ENCODE measurements at regions not wholly inside any gene's neighbourhood (a gene's known extent, or its start where the extent isn't known, plus 50 kb on each side); places are given as distances from the start of the nearest gene placed in this dataset.

GRCh38 chr6:76532647-76533046 is 460.2 kb upstream of the IMPG1 start:
- H3K27ac ChIP-seq (replicated peaks) = no peak overlapping the region
- no peaks in the 10 kb centered on the region for H3K27me3 ChIP-seq (ENCODE audit: insufficient read depth, poor library complexity, severe bottlenecking)
- TF ChIP-seq REST (IDR thresholded peaks at IDR 0.05; ENCODE audit: insufficient replicate concordance, low read depth) (no peak), GABPA (IDR thresholded peaks at IDR 0.05; ENCODE audit: low read depth) (no peak), POLR2AphosphoS5 (IDR thresholded peaks at IDR 0.05; ENCODE audit: low read depth) (no peak), SPI1 (IDR thresholded peaks at IDR 0.05; ENCODE audit: borderline replicate concordance, low read depth) (no peak)
- H3K4me3 ChIP-seq (replicated peaks; ENCODE audit: insufficient read depth, low read length) = no peak overlapping the region
- DNase-seq (ENCODE audit: low read depth in 1 of 2, low spot score in 1 of 2) = no peak

DNA sequence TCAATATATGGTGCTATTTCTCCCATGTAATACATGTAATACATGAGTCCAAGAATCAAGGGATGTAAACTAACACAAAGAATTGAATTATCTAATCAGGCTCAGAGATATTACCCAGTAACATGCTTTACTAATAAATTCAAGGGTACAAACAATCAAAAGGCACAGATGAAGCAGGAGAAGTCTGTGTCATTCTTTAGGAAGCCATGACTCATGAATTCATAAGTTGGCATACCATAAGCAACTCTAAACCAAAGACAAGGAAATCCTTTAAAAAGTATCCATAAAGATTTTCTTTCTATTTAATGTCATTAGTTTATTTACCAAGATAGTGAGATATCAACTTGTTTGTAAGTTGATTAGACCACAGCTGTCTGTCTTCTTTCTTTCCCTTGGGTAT is 446.0 kb upstream of the IMPG1 start:
- no peak overlapping the region for H3K27ac ChIP-seq (replicated peaks)
- DNase-seq (ENCODE audit: low read depth in 1 of 2, low spot score in 1 of 2) = no peak
- H3K4me3 ChIP-seq (replicated peaks; ENCODE audit: insufficient read depth, low read length) = no peak overlapping the region
- no peak for TF ChIP-seq REST (IDR thresholded peaks at IDR 0.05; ENCODE audit: insufficient replicate concordance, low read depth)
- no peak for TF ChIP-seq CTCF (IDR thresholded peaks at IDR 0.05; ENCODE audit: insufficient read depth, low read length)
- no peak for TF ChIP-seq SPI1 (IDR thresholded peaks at IDR 0.05; ENCODE audit: borderline replicate concordance, low read depth)
- TF ChIP-seq POLR2AphosphoS5 (IDR thresholded peaks at IDR 0.05; ENCODE audit: low read depth) = no peak
- no peak for TF ChIP-seq GABPA (IDR thresholded peaks at IDR 0.05; ENCODE audit: low read depth)
- H3K27me3 ChIP-seq (ENCODE audit: insufficient read depth, poor library complexity, severe bottlenecking) = no peaks in the 10 kb centered on the region

DNA sequence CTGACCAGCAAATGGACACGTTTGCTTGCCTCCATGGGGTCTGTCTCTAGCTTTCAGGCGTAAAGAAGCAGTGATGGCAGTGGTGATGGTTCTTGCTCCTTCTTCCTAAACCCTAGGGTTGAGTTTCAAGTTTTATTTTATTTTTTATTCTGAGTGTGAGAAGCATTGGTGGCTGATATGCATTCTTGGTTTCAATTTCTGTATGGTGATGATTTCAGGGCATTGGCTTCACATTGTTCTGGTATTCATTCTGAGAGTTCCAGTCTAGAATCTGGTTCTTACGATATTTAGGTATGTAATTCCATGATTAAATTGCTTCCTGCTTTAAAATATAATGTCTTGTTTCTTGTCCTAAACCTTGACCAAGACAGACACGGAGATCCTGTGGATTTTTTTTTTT is 444.5 kb upstream of the IMPG1 start:
- no peak overlapping the region for H3K4me3 ChIP-seq (replicated peaks; ENCODE audit: insufficient read depth, low read length)
- DNase-seq (ENCODE audit: low read depth in 1 of 2, low spot score in 1 of 2) = no peak
- no peaks in the 10 kb centered on the region for H3K27me3 ChIP-seq (ENCODE audit: insufficient read depth, poor library complexity, severe bottlenecking)
- no peak for TF ChIP-seq SPI1 (IDR thresholded peaks at IDR 0.05; ENCODE audit: borderline replicate concordance, low read depth)
- no peak for TF ChIP-seq POLR2AphosphoS5 (IDR thresholded peaks at IDR 0.05; ENCODE audit: low read depth)
- no peak for TF ChIP-seq GABPA (IDR thresholded peaks at IDR 0.05; ENCODE audit: low read depth)
- no peak for TF ChIP-seq CTCF (IDR thresholded peaks at IDR 0.05; ENCODE audit: insufficient read depth, low read length)
- TF ChIP-seq REST (IDR thresholded peaks at IDR 0.05; ENCODE audit: insufficient replicate concordance, low read depth) = no peak
- H3K27ac ChIP-seq (replicated peaks) = no peak overlapping the region

Measured in HL-60 (cell line).